ENCODE measurements at regions not wholly inside any gene's neighbourhood (a gene's known extent, or its start where the extent isn't known, plus 50 kb on each side); places are given as distances from the start of the nearest gene placed in this dataset.

GRCh38 chr1:232303222-232303620, 326.7 kb downstream of the SIPA1L2 start:
- TF ChIP-seq CTCF (IDR thresholded peaks at IDR 0.05; ENCODE audit: poor library complexity, severe bottlenecking): no peak
- no peak for TF ChIP-seq EP300 (conservative IDR thresholded peaks at IDR 0.05; ENCODE audit: poor library complexity, severe bottlenecking)
- TF ChIP-seq MXI1 (conservative IDR thresholded peaks at IDR 0.05; ENCODE audit: poor library complexity, severe bottlenecking): no peak
- no peak for TF ChIP-seq EZH2 (IDR thresholded peaks at IDR 0.05; ENCODE audit: borderline replicate concordance, insufficient read depth, low read length, poor library complexity, severe bottlenecking)
- no peak for TF ChIP-seq REST (IDR thresholded peaks at IDR 0.05; ENCODE audit: borderline replicate concordance)
- TF ChIP-seq POLR2AphosphoS5 (IDR thresholded peaks at IDR 0.05): no peak
- TF ChIP-seq SMC3 (conservative IDR thresholded peaks at IDR 0.05; ENCODE audit: poor library complexity): no peak
- TF ChIP-seq TAF1 (IDR thresholded peaks at IDR 0.05; ENCODE audit: low read depth): no peak
- no peak for TF ChIP-seq RAD21 (conservative IDR thresholded peaks at IDR 0.05)
